Activated T-helper 1 cell treated with anti-CD3 and anti-CD28 coated beads, Interleukin-2, amount 50 U/mL, for 16 hours (primary cell): ENCODE measurements at regions not wholly inside any gene's neighbourhood (a gene's known extent, or its start where the extent isn't known, plus 50 kb on each side); places are given as distances from the start of the nearest gene placed in this dataset.

Experiments
- DNase-seq, 2 donors: peaks; one replicate each; pipeline ENCODE4 v3.0.0-alpha.2; 2020; ENCODE audit warnings: low read depth in 1 of 2, low spot score in 1 of 2

- no peak for DNase-seq
These were observed 651.1 kb upstream of the MKI67 start for GRCh38 chr10:128777342-128777741.

- DNase-seq: no peak
These were observed 653.2 kb upstream of the MKI67 start for GRCh38 chr10:128779416-128779815.

- DNase-seq: no peak
These were observed 654.0 kb upstream of the MKI67 start for GRCh38 chr10:128780156-128780761.

- no peak for DNase-seq
These were observed 655.4 kb upstream of the MKI67 start for GRCh38 chr10:128781637-128782036.

GRCh38 chr10:128784444-128784843 lies 658.2 kb upstream of the MKI67 start:
- no peak for DNase-seq

GRCh38 chr10:128792426-128793140 lies 666.4 kb upstream of the MKI67 start:
- no peak for DNase-seq

GRCh38 chr10:128793726-128794655 lies 667.8 kb upstream of the MKI67 start:
- no peak for DNase-seq

- DNase-seq: no peak
These were observed 670.2 kb upstream of the MKI67 start for GRCh38 chr10:128796396-128796912.

GRCh38 chr10:128802062-128802461 lies 665.0 kb upstream of the MGMT start:
- no peak for DNase-seq

- DNase-seq: no peak
These were observed 663.3 kb upstream of the MGMT start for GRCh38 chr10:128803790-128804189.

GRCh38 chr10:128804411-128804810 lies 662.6 kb upstream of the MGMT start:
- no peak for DNase-seq

- no peak for DNase-seq
These were observed 658.1 kb upstream of the MGMT start for GRCh38 chr10:128808921-128809440.

GRCh38 chr10:128811511-128811910 lies 655.5 kb upstream of the MGMT start:
- no peak for DNase-seq

GRCh38 chr10:128812000-128812399 lies 655.0 kb upstream of the MGMT start:
- DNase-seq: no peak

- no peak for DNase-seq
These were observed 653.5 kb upstream of the MGMT start for GRCh38 chr10:128813574-128813973.

- no peak for DNase-seq
These were observed 653.0 kb upstream of the MGMT start for GRCh38 chr10:128814024-128814423.

- DNase-seq: no peak
These were observed 652.3 kb upstream of the MGMT start for GRCh38 chr10:128814782-128815181.

GRCh38 chr10:128816726-128817125 lies 650.3 kb upstream of the MGMT start:
- no peak for DNase-seq

GRCh38 chr10:128817636-128818035 lies 649.4 kb upstream of the MGMT start:
- DNase-seq: no peak

GRCh38 chr10:128820663-128821062 lies 646.4 kb upstream of the MGMT start:
- DNase-seq: no peak

- DNase-seq: no peak
These were observed 643.8 kb upstream of the MGMT start for GRCh38 chr10:128823201-128823600.
